ENCODE measurements at regions not wholly inside any gene's neighbourhood (a gene's known extent, or its start where the extent isn't known, plus 50 kb on each side); places are given as distances from the start of the nearest gene placed in this dataset.

DNA sequence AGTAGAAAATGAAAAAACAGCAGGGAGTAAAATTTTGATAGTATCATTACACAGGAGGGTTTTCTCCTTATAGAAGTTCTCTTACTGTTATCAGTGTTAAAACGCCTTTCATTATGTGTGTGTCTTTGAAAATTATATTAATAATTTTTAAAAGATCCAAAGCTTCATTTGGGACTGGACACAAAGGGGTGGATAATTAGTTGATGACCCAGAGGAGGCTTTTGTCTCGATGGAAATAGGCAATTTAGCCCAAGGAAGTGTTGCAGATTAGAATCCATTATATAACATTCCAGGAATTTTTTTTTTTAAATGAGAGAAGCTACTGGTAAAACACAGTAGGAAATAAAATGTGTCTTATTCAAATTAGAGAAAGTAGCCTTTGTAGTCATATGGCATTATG, 1339.3 kb downstream of the FSTL5 start:
- TF ChIP-seq POLR2A (IDR thresholded peaks at IDR 0.05) (no peak), POLR2AphosphoS5 (IDR thresholded peaks at IDR 0.05) (no peak), EP300 (IDR thresholded peaks at IDR 0.05; ENCODE audit: low read depth) (no peak)
- TF ChIP-seq, protein P1, sequence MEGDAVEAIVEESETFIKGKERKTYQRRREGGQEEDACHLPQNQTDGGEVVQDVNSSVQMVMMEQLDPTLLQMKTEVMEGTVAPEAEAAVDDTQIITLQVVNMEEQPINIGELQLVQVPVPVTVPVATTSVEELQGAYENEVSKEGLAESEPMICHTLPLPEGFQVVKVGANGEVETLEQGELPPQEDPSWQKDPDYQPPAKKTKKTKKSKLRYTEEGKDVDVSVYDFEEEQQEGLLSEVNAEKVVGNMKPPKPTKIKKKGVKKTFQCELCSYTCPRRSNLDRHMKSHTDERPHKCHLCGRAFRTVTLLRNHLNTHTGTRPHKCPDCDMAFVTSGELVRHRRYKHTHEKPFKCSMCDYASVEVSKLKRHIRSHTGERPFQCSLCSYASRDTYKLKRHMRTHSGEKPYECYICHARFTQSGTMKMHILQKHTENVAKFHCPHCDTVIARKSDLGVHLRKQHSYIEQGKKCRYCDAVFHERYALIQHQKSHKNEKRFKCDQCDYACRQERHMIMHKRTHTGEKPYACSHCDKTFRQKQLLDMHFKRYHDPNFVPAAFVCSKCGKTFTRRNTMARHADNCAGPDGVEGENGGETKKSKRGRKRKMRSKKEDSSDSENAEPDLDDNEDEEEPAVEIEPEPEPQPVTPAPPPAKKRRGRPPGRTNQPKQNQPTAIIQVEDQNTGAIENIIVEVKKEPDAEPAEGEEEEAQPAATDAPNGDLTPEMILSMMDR (IDR thresholded peaks at IDR 0.05) = no peak
- H3K4me3 ChIP-seq = no peak overlapping the region
- in situ Hi-C loops (cut with MboI; ENCODE audit: low pct_ligation_motif_present in 1 of 4, low pct_unique_long_range_greater_than_20kb in 1 of 4, low sequenced_read_pairs in 3 of 4) = no loop called here
- no peaks in the 10 kb centered on the region for H3K36me3 ChIP-seq
- intact Hi-C loops (cut with DNase I; ENCODE audit: low total_unique reads) = loop anchor here (5.0 kb wide), 1 partner anchor 1008 kb away; no protein-coding TSS in a partner anchor
- WGBS, 2 donors (ENCODE audit: low coverage in 1 of 2) = 45 to 60% methylated on average over 2 of the region's 2 CpGs
- H3K9me3 ChIP-seq = no peaks in the 10 kb centered on the region
- no peak overlapping the region for H3K27ac ChIP-seq
- H3K4me1 ChIP-seq = no peaks in the 10 kb centered on the region
- no peaks in the 10 kb centered on the region for H3K27me3 ChIP-seq
- DNase-seq = no peak

DNA sequence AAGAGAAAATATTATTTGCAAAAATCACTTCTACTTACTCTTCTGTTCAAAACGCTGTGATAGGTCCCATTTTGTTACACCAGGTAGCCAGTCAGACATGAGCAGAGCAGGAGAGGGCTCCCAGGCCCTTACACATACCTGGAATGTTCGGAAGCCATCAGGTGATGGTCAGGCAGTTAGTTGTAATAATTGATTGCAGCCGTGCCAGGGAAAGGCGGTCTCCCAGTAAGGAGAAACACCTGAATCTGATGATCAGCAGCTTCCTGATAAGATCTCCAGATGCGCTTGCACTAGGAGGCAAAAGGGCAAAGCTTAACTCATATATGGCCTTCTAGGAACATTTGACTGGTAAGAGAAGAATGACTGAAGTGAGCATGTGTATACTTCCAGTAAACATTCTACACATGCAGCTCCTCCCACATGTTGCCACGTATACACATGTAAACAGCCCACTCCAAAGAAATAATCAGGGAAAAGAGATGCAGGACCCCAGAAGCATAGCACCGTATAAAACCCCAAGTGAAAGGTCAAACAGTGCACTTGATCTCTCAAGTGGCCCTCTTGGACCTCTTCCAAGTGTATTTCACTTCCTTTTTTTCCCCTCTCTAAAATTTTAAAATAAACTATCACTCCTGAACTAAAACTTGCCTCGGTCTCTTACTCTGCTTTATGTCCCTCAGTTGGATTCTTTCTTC, 1338.0 kb downstream of the FSTL5 start:
- Histone ChIP-seq H3K27ac (no peak overlapping the region), H3K4me3 (no peak overlapping the region), H3K9me3 (no peaks in the 10 kb centered on the region), H3K36me3 (no peaks in the 10 kb centered on the region), H3K27me3 (no peaks in the 10 kb centered on the region), H3K4me1 (no peaks in the 10 kb centered on the region)
- DNase-seq = no peak
- in situ Hi-C loops (cut with MboI; ENCODE audit: low pct_ligation_motif_present in 1 of 4, low pct_unique_long_range_greater_than_20kb in 1 of 4, low sequenced_read_pairs in 3 of 4) = no loop called here
- intact Hi-C loops (cut with DNase I; ENCODE audit: low total_unique reads) = no loop called here
- WGBS, 2 donors (ENCODE audit: low coverage in 1 of 2) = 46 to 71% methylated on average over 4 to 8 of the region's 8 CpGs
- TF ChIP-seq POLR2A (IDR thresholded peaks at IDR 0.05) (no peak), POLR2AphosphoS5 (IDR thresholded peaks at IDR 0.05) (no peak), EP300 (IDR thresholded peaks at IDR 0.05; ENCODE audit: low read depth) (no peak)
- TF ChIP-seq, protein P1 (IDR thresholded peaks at IDR 0.05) = no peak

DNA sequence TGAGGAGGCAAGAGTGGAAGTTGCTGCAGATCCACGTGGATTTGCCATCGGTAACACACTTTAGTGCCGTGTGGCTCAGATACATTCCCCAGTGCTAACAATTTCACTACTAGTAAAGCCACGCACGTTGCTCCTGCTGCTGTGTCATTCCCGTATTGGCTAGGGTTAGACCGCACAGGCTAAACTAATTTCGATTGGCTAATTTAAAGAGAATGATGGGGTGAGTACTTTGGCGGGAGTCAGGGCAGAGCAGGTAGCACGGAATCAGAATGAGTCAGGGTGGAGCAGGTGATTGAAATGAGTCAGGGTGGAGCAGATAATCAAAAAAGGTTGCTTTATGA, 1337.5 kb downstream of the FSTL5 start:
- TF ChIP-seq, protein P1 (IDR thresholded peaks at IDR 0.05) = no peak
- TF ChIP-seq EP300 (IDR thresholded peaks at IDR 0.05; ENCODE audit: low read depth) (no peak), POLR2AphosphoS5 (IDR thresholded peaks at IDR 0.05) (no peak), POLR2A (IDR thresholded peaks at IDR 0.05) (no peak)
- Histone ChIP-seq H3K4me3 (no peak overlapping the region), H3K36me3 (no peaks in the 10 kb centered on the region), H3K27ac (no peak overlapping the region), H3K27me3 (no peaks in the 10 kb centered on the region), H3K9me3 (no peaks in the 10 kb centered on the region), H3K4me1 (no peaks in the 10 kb centered on the region)
- in situ Hi-C loops (cut with MboI; ENCODE audit: low pct_ligation_motif_present in 1 of 4, low pct_unique_long_range_greater_than_20kb in 1 of 4, low sequenced_read_pairs in 3 of 4) = no loop called here
- intact Hi-C loops (cut with DNase I; ENCODE audit: low total_unique reads) = no loop called here
- no peak for DNase-seq
- 76 to 85% methylated on average over 7 to 10 of the region's 10 CpGs for WGBS, 2 donors (ENCODE audit: low coverage in 1 of 2)

DNA sequence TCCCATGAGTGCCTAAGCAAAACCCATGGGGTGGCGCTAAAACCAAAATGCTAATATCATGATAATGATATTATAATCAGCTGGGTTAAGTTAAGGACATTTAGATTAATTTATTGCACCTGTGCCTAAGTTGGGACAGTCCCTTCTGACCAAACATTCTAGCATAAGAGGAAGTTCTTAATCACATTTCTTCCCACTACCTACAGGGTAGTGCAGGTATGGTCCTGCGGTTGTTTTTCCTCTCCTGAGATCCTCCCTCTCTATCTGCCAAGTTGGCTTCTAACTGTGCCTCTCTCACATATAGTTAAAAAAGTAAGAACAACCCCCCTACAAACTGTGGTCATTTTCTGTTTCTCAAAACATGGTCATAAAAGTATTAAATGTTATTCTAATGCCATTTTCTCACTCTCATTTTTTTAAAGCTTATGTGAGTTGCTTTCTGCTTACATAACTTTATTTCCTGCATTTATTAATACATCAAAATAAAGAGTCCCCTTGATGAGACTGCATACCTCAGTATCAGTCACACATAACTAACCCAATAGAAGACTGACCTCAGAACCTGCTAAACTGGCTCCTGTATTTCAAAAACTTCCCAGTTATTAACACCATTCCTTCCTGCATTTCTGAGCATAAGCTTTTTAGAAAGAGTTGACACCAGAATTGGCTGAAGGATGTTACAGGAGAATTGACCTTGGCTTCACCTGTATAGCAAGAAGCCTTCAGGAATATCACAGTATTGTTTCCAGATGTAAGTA, 1332.5 kb downstream of the FSTL5 start:
- Histone ChIP-seq H3K4me1 (no peaks in the 10 kb centered on the region), H3K4me3 (no peak overlapping the region), H3K9me3 (no peaks in the 10 kb centered on the region), H3K27me3 (no peaks in the 10 kb centered on the region), H3K27ac (no peak overlapping the region), H3K36me3 (no peaks in the 10 kb centered on the region)
- intact Hi-C loops (cut with DNase I; ENCODE audit: low total_unique reads) = no loop called here
- DNase-seq = no peak
- in situ Hi-C loops (cut with MboI; ENCODE audit: low pct_ligation_motif_present in 1 of 4, low pct_unique_long_range_greater_than_20kb in 1 of 4, low sequenced_read_pairs in 3 of 4) = no loop called here
- 83 to 88% methylated on average over 2 of the region's 2 CpGs for WGBS, 2 donors (ENCODE audit: low coverage in 1 of 2)
- no peak for TF ChIP-seq POLR2A (IDR thresholded peaks at IDR 0.05)
- TF ChIP-seq EP300 (IDR thresholded peaks at IDR 0.05; ENCODE audit: low read depth) = no peak
- TF ChIP-seq POLR2AphosphoS5 (IDR thresholded peaks at IDR 0.05) = no peak
- TF ChIP-seq, protein P1 (IDR thresholded peaks at IDR 0.05) = no peak
